ENCODE measurements at regions not wholly inside any gene's neighbourhood (a gene's known extent, or its start where the extent isn't known, plus 50 kb on each side); places are given as distances from the start of the nearest gene placed in this dataset.

DNA sequence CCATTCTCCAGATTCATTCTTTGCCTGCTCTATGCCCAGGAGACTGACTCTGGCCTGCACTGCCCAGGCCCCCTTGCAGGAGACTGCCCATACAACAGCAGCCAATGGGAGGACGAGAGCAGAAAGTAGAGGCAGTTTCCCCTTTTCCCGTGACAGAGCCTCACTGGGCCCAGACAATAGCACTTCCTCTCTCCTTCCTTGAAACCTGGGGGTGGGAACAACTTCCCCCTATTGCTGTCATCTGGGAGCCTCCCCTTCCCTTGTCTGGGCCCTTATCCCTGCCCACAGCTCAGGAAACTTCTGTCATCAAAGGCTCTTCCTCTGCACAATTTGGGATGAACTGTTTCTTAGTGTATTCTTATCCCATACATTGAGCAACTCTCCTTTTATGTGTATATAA is 60.8 kb upstream of the KCNJ15 start:
- DNase-seq (ENCODE audit: low spot score), result no peak

DNA sequence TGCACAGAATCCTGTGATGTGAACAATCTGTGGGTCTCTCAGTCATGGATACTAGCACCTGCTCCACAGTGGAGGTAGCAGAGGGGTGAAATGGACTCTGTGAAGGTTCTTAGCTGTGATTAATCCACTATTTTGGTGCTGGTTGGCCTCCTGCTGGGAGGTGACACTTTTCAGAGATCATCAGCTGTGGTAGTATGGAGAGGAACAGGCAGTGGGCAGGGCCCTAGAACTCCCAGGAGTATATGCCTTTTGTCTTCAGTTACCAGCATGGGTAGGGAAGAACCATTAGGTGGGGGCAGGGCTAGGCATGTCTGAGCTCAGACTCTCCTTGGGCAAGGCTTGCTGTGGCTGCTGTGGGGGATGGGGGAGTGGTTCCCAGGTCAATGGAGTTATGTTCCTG is 54.0 kb upstream of the KCNJ15 start:
- DNase-seq (ENCODE audit: low spot score), result no peak

DNA sequence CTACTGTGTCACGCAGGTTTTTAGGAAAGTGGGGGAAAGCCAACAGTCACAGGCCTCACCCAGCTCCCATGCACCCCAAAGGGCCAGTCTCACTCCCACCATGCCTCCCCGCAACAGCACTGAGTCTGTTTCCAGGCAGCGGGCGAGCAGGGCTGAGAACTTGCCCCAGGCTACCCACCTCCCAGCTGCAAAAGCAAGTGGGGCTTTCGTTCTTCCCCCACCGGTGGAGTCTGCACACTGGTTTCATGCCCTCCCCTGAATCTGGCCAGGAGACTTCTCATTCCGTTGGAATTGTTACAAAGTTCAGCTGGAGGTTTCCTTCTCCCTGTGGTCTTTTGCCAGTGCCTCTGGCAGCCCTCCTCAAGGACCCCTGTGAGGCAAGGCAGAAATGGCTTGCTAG is 53.6 kb upstream of the KCNJ15 start:
- no peak for DNase-seq (ENCODE audit: low spot score)

DNA sequence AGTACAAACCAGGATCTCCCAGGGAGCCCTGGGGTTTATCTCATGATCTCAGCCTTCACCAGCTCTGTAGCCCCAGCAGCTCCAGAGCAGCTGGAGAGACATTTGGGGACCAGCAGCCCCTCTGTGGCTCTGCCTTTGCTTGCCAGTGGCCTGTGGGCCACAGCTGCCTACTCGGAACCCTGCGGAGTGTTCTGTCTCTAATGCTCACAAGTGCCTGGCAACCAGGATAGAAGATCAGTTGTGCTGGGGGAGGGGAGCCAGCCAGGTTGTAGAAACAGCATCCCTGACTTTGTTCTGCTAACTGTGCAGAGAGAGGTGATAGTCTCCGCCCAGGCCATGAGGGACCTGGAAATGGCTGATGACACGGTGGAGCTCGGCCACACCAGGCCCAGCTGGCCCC is 50.9 kb upstream of the KCNJ15 start:
- no peak for DNase-seq (ENCODE audit: low spot score)

DNA sequence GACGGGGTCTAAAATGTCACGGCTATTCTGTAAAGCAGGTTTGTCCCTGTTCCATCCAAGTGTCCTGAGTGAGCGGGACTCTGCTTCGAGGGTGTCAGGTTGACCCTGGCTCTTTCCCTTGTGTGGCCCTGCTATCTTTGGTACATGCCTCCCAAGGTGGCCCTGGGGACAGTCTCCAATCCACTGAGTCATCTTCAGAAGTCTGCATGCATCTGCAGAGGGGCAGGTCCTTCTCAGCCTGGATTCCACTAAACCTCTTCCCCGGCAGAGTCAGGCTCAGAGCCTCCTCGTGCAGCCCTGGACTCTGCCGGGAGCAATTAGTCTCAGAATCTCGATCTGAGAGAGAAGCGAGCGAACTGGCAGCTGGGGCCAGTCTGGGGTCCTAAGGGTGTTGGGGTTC is 50.1 kb upstream of the KCNJ15 start:
- DNase-seq (ENCODE audit: low spot score), result no peak

All from activated CD4-positive, alpha-beta T cell treated with anti-CD3 and anti-CD28 coated beads, Interleukin-2, Interleukin-4, amounts not matched to agents 100 ng/mL and 50 ng/mL, durations not matched to agents 16 hours and 8 hours (primary cell).